Neural cell (in vitro differentiated cells): ENCODE measurements at regions not wholly inside any gene's neighbourhood (a gene's known extent, or its start where the extent isn't known, plus 50 kb on each side); places are given as distances from the start of the nearest gene placed in this dataset.

Experiments used
- TAF1 ChIP-seq: IDR thresholded peaks from 2 replicates; pipeline ENCODE4 v1.6.1; 2012; ENCODE audit warnings: low read depth
- TF ChIP-seq, protein P1 (sequence below): fragments of 450-650 bp; IDR thresholded peaks from 2 replicates; pipeline ENCODE4 v1.5.1; 2014; ENCODE audit warnings: antibody characterized with exemption, mild to moderate bottlenecking, moderate library complexity; ENCODE audit not compliant: poor library complexity, severe bottlenecking

DNA sequence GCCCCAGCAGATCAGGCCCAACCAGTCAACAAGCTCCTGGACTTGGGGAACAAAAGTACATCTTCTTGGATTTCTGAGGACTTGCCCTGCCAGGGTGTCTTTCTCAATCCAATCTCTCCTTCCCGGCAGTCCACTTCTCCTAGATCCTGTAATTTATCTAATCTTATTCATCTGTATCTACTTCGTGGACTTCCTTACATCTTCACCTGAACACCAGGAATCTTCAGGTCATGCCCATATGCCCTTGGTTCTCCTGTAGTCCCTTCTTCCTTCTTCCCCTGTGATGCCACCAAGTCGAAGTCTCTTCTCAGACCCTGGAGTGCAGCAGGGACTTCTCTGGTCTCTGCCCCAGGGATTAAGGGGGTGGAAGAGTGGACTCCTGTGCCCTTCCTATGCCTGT, 100.3 kb downstream of the ZNF280B start:
- TF ChIP-seq, protein P1, sequence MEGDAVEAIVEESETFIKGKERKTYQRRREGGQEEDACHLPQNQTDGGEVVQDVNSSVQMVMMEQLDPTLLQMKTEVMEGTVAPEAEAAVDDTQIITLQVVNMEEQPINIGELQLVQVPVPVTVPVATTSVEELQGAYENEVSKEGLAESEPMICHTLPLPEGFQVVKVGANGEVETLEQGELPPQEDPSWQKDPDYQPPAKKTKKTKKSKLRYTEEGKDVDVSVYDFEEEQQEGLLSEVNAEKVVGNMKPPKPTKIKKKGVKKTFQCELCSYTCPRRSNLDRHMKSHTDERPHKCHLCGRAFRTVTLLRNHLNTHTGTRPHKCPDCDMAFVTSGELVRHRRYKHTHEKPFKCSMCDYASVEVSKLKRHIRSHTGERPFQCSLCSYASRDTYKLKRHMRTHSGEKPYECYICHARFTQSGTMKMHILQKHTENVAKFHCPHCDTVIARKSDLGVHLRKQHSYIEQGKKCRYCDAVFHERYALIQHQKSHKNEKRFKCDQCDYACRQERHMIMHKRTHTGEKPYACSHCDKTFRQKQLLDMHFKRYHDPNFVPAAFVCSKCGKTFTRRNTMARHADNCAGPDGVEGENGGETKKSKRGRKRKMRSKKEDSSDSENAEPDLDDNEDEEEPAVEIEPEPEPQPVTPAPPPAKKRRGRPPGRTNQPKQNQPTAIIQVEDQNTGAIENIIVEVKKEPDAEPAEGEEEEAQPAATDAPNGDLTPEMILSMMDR = no peak
- no peak for TF ChIP-seq TAF1
